GM23248 (cell line): ENCODE measurements at regions not wholly inside any gene's neighbourhood (a gene's known extent, or its start where the extent isn't known, plus 50 kb on each side); places are given as distances from the start of the nearest gene placed in this dataset.
"Not testable (repeated sequence)": the region's sequence is repeated elsewhere in the genome, so short reads cannot be mapped to it uniquely, and the experiment has no call there.

Source experiments
- EZH2 ChIP-seq: fragments of 200-600 bp; sonication (generic); IDR thresholded peaks from 2 replicates; pipeline ENCODE4 v1.6.1; 2018; ENCODE audit warnings: antibody characterized with exemption, mild to moderate bottlenecking; ENCODE audit not compliant: insufficient read depth, poor library complexity, severe bottlenecking
- EZH2phosphoT487 ChIP-seq: fragments of 200-600 bp; sonication (generic); IDR thresholded peaks from 2 replicates; pipeline ENCODE4 v1.6.1; 2018; ENCODE audit warnings: antibody characterized with exemption, moderate library complexity, mild to moderate bottlenecking, low read depth; ENCODE audit not compliant: insufficient read depth

DNA sequence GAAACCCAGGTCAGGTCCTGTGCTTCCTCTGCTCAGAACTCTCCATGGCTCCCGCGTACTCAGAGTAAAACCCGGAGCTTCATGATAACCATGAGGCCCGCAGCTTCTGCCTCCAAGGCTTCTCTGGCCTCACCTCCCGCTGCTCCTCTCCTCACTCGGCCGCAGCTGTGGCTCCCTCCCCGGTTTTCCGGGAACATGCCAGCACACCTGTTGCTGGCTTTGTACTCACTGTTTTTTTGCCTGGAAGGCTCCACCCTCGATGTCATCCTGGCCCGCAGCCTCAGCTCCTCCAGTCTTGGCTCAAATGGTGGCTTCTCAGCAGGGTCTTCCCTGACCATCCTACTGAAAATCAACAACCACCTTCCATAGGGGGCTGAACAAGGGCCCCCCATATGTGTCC lies 57.7 kb upstream of the SULF2 start:
- not testable (repeated sequence) for TF ChIP-seq EZH2phosphoT487, EZH2
